Upper lobe of left lung (tissue), 6 donors: ENCODE measurements at regions not wholly inside any gene's neighbourhood (a gene's known extent, or its start where the extent isn't known, plus 50 kb on each side); places are given as distances from the start of the nearest gene placed in this dataset.

Experiments used
- ATAC-seq, 2 donors: fragments of 200-7000 bp; cut with Tn5 transposase; one replicate each; pipeline ENCODE4 v1.9.1; 2022; ENCODE audit warnings: mild to moderate bottlenecking in 2 of 2, moderate library complexity in 2 of 2; ENCODE audit not compliant: low FRiP score in 2 of 2
- DNase-seq, 2 donors: peaks; one replicate each; pipeline ENCODE4 v3.0.0-alpha.2; 2019 to 2020
- H3K27ac ChIP-seq, 4 donors: fragments of 200-600 bp; sonication (generic); one replicate each; pipeline ENCODE4 v1.5.1; 2016 to 2019
- H3K27me3 ChIP-seq, 4 donors: fragments of 200-600 bp; sonication (generic); one replicate each; pipeline ENCODE4 v1.5.1; 2017 to 2019
- H3K36me3 ChIP-seq, 4 donors: fragments of 200-600 bp; sonication (generic); one replicate each; pipeline ENCODE4 v1.5.1; 2016 to 2019
- H3K4me1 ChIP-seq, 4 donors: fragments of 200-600 bp; sonication (generic); one replicate each; pipeline ENCODE4 v1.5.1; 2018 to 2019
- H3K4me3 ChIP-seq, 4 donors: fragments of 200-600 bp; sonication (generic); one replicate each; pipeline ENCODE4 v1.5.1; 2017 to 2019; ENCODE audit warnings: mild to moderate bottlenecking in 2 of 4, moderate library complexity in 1 of 4
- H3K9me3 ChIP-seq, 4 donors: fragments of 200-600 bp; sonication (generic); one replicate each; pipeline ENCODE4 v1.5.1; 2018 to 2019
- EP300 ChIP-seq, 4 donors: sonication (generic); formaldehyde crosslinking; IDR thresholded peaks; one replicate each; pipeline ENCODE4 v1.5.1; 2017; ENCODE audit warnings: antibody characterized with exemption in 4 of 4, control low read depth in 2 of 4
- POLR2A ChIP-seq, 4 donors: fragments of 450-650 bp; IDR thresholded peaks; one replicate each; pipeline ENCODE4 v1.5.1; 2016 to 2017; ENCODE audit warnings: antibody characterized with exemption in 4 of 4, mild to moderate bottlenecking in 2 of 4
- POLR2AphosphoS5 ChIP-seq, 2 donors: sonication (generic); formaldehyde crosslinking; IDR thresholded peaks; one replicate each; pipeline ENCODE4 v1.5.1; 2017; ENCODE audit warnings: antibody characterized with exemption in 2 of 2
- WGBS, 2 donors: methylation state at CpG; one replicate each; pipeline ENCODE4 v1.1.5; 2017 to 2018; 5-methylcytosine and 5-hydroxymethylcytosine counted together
- TF ChIP-seq, protein P1 (sequence below), 6 experiments: fragments of 450-650 bp in 4 of 6; fragments of 200-600 bp in 2 of 6; sonication (generic) in 2 of 6; IDR thresholded peaks; one replicate each; pipeline ENCODE4 v1.5.1; 2016 to 2019; ENCODE audit warnings: antibody characterized with exemption in 6 of 6
- donor health status: DM: no; HTN: no; CAD: no; lungs with moderate emphysema.
- donor health status: DM: no; HTN: yes; CAD: no; lungs with severe emphysema.

DNA sequence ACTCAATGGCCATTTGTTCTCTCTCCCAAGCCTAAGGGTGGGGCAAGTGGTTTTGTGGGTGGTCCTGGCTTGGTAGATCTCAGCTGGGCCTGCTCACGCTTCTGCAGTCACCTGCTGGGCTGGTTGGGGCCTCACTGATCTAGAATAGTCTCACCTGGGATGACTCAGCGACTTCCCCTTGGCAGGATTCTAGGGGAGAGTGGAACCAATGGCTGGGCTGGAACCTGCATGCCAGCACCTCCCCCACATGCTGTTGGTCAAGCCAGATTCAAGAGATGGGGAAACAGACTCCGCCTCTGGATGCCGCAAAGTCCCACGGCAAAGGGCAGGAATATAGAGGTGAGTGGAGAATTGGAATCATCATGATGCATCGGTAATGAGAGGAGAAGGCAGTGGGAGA, 292.9 kb upstream of the NPVF start:
- Histone ChIP-seq H3K27me3 (no peaks in the 10 kb centered on the region), H3K4me3 (no peak overlapping the region), H3K27ac (no peak overlapping the region), H3K9me3 (no peaks in the 10 kb centered on the region), H3K36me3 (no peaks in the 10 kb centered on the region), H3K4me1 (no peaks in the 10 kb centered on the region)
- ATAC-seq = no peak
- TF ChIP-seq POLR2A (IDR thresholded peaks at IDR 0.05) = no peak
- TF ChIP-seq, protein P1, sequence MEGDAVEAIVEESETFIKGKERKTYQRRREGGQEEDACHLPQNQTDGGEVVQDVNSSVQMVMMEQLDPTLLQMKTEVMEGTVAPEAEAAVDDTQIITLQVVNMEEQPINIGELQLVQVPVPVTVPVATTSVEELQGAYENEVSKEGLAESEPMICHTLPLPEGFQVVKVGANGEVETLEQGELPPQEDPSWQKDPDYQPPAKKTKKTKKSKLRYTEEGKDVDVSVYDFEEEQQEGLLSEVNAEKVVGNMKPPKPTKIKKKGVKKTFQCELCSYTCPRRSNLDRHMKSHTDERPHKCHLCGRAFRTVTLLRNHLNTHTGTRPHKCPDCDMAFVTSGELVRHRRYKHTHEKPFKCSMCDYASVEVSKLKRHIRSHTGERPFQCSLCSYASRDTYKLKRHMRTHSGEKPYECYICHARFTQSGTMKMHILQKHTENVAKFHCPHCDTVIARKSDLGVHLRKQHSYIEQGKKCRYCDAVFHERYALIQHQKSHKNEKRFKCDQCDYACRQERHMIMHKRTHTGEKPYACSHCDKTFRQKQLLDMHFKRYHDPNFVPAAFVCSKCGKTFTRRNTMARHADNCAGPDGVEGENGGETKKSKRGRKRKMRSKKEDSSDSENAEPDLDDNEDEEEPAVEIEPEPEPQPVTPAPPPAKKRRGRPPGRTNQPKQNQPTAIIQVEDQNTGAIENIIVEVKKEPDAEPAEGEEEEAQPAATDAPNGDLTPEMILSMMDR (IDR thresholded peaks at IDR 0.05) = no peak
- no peak for TF ChIP-seq EP300 (IDR thresholded peaks at IDR 0.05)
- TF ChIP-seq POLR2AphosphoS5 (IDR thresholded peaks at IDR 0.05) = no peak
- DNase-seq = no peak
- WGBS, 2 donors = 93 to 96% methylated on average over 6 of the region's 6 CpGs

DNA sequence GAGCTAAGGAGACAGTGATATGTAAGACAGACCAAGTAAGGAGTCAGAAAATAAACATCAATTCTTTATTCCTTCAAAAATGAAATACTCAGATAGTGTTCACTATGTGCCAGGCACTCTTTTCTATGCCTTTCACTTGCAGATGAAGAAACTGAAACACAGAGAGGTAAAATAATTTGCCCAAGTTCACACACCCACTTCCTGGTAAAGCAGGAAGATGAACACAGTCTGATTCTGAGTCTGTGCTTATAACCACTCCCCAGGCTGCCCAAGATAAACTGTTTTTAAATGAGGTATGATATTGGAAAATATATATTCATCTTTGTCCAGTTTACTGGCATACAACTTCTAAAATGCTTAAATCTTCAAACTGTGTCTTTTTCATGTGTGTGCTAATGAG, 294.4 kb upstream of the NPVF start:
- no peak for TF ChIP-seq EP300 (IDR thresholded peaks at IDR 0.05)
- TF ChIP-seq, protein P1 (IDR thresholded peaks at IDR 0.05) = no peak
- ATAC-seq (no peak), DNase-seq (no peak)
- Histone ChIP-seq H3K36me3 (no peaks in the 10 kb centered on the region), H3K4me3 (no peak overlapping the region), H3K27ac (no peak overlapping the region), H3K4me1 (no peaks in the 10 kb centered on the region), H3K27me3 (no peaks in the 10 kb centered on the region), H3K9me3 (no peaks in the 10 kb centered on the region)

DNA sequence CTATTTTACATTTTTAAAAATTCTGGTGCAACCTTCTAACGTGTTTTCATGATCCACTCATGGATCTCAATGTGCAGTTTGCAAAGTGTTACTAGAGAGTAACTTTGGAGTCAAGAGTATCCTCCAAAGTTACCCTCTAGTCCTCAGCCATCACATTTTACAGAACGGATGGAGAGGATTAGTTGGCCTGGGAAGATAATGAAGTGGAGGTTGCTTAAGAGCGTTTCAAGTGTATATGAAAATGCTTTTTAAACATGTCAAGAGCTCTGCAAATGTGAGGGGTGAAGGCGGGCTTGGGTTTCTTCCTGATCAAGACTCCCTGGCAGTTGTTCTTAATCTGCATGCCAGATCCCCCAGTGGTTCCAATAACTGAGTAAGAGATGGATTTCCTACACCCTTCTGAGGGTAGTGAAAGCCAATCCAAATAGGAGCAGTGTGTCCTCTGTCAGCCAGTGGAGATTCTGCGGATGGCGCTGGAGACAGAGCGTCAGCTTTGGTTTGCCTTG, 299.4 kb upstream of the NPVF start:
- Histone ChIP-seq H3K4me1 (no peaks in the 10 kb centered on the region), H3K4me3 (no peak overlapping the region), H3K36me3 (no peaks in the 10 kb centered on the region), H3K27me3 (no peaks in the 10 kb centered on the region), H3K27ac (no peak overlapping the region), H3K9me3 (no peaks in the 10 kb centered on the region)
- no peak for TF ChIP-seq EP300 (IDR thresholded peaks at IDR 0.05)
- no peak for TF ChIP-seq POLR2A (IDR thresholded peaks at IDR 0.05)
- TF ChIP-seq, protein P1 (IDR thresholded peaks at IDR 0.05) = no peak
- TF ChIP-seq POLR2AphosphoS5 (IDR thresholded peaks at IDR 0.05) = no peak
- DNase-seq = no peak
- ATAC-seq = no peak
- 63 to 65% methylated on average over 7 of the region's 7 CpGs for WGBS, 2 donors

DNA sequence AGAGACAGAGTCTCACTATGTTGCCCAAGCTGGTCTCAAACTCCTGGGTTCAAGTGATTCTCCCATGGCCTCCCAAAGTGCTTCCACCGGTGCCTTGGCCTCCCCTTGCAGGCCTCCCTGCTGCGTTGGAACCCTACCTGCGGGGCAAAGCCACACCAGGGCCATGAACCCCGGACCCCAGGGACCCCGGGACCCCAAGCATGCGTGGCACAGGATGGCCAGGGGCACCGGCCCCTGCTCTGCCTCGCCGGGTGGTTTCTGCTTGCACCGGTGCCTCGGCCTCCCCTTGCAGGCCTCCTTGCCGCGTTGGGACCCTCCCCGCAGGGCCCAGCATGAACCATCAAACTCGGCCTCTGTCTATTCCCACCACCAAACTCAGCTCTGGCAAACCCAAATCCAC, 301.0 kb upstream of the NPVF start:
- no peak overlapping the region for H3K4me3 ChIP-seq
- DNase-seq (peak in 1 of 2 donors; percentile 60), ATAC-seq (no peak)
- no peaks in the 10 kb centered on the region for H3K36me3 ChIP-seq
- TF ChIP-seq EP300 (IDR thresholded peaks at IDR 0.05) = no peak
- no peak for TF ChIP-seq POLR2AphosphoS5 (IDR thresholded peaks at IDR 0.05)
- TF ChIP-seq POLR2A (IDR thresholded peaks at IDR 0.05) = no peak
- TF ChIP-seq, protein P1 (IDR thresholded peaks at IDR 0.05) = no peak
- H3K27me3 ChIP-seq = no peaks in the 10 kb centered on the region
- H3K27ac ChIP-seq = no peak overlapping the region
- H3K9me3 ChIP-seq = no peaks in the 10 kb centered on the region
- H3K4me1 ChIP-seq = peaks cover 0 to 4% (median 0%) of the 10 kb centered on the region in 4 donors
- WGBS, 2 donors = 88 to 91% methylated on average over 14 to 15 of the region's 15 CpGs

DNA sequence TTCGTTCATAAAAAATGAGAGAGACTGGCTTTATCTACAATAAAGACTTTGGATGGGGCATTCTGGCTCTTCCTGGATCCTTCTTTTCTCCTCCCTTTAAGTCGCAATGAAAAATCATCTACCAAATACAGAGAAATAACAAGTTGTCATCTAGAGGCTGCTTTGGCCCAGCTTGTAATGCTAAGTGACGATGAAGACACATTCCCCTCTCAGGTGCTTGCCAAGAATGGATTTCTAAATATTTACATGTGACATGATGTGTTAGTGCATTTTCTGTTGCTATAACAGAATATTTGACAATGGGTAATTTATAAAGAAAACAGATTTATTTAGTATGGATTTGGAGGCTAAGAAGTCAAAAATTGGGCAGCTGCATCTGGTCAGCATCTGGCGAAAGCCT, 308.6 kb upstream of the NPVF start:
- no peak for DNase-seq
- H3K9me3 ChIP-seq = no peaks in the 10 kb centered on the region
- peaks cover 0 to 15% (median 0%) of the 10 kb centered on the region in 4 donors for H3K4me1 ChIP-seq
- no peak for TF ChIP-seq POLR2A (IDR thresholded peaks at IDR 0.05)
- TF ChIP-seq EP300 (IDR thresholded peaks at IDR 0.05) = no peak
- TF ChIP-seq POLR2AphosphoS5 (IDR thresholded peaks at IDR 0.05) = no peak
- TF ChIP-seq, protein P1 (IDR thresholded peaks at IDR 0.05) = no peak
- no peak for ATAC-seq
- 72 to 74% methylated on average over 4 of the region's 4 CpGs for WGBS, 2 donors
- no peaks in the 10 kb centered on the region for H3K36me3 ChIP-seq
- H3K27me3 ChIP-seq = no peaks in the 10 kb centered on the region
- no peak overlapping the region for H3K4me3 ChIP-seq
- H3K27ac ChIP-seq = no peak overlapping the region
